NCI-H69 (cell line): ENCODE measurements at regions not wholly inside any gene's neighbourhood (a gene's known extent, or its start where the extent isn't known, plus 50 kb on each side); places are given as distances from the start of the nearest gene placed in this dataset.
"Not testable (repeated sequence)": the region's sequence is repeated elsewhere in the genome, so short reads cannot be mapped to it uniquely, and the experiment has no call there.

Experiments
- DNase-seq: peaks from one replicate; lab custom pipeline; 2025; lab: John Stamatoyannopoulos, UW

DNA sequence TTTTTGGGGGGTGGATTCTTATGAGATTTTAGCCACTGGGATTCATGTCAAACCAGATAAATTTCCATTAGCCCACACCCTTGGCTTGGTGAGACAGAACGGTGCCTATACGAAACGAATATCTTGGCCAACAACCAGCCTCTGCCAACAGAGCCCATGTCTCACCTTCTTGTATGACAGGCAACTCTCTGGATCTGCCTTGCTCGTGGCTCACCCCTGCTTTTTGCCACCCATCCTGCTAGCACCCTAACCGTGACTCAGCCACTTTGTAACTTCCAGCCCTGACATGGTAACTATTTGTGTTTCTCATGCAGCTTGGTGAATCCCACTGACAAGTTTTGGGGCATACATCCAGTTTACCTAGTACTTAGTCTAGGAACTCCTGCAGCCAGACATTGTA, 457.0 kb downstream of the SPATA31D1 start:
- DNase-seq: no peak

DNA sequence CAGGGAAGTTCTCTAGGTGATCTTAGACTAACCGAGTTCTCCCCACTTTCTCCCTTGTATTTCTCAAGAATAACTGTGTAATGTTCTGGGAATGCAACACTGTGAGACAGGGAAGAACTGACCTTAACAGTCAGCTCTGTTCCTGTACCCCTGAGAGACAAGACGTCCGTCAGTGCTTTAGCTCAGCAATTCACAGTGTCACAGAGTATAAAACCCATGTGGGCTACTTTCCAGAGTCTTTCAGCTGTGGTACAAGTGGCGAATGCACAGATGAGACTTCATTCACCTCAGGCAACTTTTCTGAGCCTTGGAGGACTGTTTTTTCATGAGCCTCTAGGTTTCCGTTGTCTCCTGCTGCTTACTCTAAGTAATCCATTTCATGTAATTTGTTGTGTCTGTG, 458.8 kb downstream of the SPATA31D1 start:
- DNase-seq: no peak

DNA sequence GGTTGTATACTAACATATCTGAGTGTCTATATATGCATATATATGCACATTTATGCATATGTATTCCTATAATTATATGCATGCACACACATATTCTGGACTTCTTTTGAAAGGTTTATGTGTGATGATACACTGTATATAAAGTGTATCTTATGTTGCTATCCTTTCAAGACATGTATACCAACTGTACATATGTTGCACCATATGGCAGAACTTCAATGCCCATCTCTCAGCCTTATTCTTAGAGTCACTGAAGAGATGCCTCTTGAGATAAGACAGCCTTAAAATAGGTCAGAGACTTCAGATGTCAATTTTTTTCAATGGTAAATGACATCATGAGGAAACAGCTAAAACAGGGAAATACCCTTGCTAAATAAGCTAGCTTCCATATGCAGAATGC, 461.4 kb downstream of the SPATA31D1 start:
- no peak for DNase-seq

DNA sequence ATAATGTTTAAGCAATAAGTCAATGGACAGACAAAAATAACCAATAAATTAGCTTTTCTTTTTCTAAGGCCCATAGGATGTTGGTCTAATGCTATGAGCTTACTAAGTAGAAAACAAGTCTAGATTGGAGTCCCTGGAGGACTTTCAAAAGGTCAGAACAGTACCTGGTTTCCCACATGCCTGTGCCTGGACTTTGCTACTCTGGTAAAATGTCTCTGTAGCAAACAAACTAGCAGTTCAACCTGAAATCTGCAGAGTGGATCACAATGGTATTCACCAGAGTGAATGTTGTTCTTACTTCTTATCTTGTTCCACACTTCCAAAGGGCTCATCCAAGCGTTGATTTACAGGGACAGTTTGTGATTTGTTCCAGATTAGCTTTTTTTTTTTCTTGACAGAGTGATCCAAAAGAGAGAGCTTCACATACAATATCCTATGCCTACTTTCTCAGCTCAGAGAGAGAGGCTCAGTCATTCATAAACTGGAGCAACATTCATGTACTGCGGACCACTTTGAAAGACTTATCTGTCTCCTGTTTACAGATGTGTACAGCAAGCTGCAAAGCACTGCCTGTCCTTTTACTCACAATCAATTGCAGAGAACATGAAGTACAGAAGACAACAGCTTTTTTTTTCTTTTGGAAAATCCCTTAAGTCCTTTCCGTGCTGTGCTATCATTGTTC, 466.1 kb downstream of the SPATA31D1 start:
- peak; percentile 20 for DNase-seq

DNA sequence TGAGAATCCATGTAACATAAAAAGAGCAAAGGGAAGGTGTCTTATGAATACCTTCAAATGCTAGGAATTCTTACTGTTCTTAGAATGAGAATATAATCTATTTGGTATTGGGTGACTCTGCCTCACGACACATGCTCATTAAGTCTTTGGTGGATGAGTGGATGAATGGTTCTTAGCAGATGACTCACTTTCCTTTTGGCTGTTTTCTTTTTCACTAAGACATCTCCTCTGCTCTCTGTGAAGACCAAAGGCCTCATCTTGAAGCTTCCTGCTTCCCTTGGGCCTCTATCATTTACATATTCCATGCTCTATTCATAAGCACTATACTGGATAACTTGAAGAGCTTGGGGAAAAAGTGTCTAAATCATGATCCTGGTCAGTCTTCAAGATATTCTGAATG, 468.1 kb downstream of the SPATA31D1 start:
- peak; percentile 15 for DNase-seq

DNA sequence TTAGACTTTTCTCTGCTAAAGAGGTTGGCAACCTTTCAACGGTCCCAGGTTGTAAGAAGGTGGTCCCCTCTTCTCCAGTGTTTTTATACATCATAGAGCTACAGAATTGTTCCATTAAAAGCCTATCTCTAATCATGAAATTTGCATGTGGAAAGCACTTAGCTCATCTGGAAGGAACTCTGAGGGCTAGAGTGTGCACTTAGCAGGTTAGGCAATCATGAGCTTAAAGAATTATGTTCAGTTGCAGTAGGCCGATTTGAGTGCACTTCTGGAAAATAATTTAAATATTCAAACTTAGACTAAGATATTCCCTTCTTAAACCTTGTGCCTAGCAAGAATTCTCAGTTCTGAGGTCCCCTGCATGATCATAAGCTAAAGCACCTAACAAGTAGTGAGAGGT, 468.7 kb downstream of the SPATA31D1 start:
- DNase-seq: no peak

DNA sequence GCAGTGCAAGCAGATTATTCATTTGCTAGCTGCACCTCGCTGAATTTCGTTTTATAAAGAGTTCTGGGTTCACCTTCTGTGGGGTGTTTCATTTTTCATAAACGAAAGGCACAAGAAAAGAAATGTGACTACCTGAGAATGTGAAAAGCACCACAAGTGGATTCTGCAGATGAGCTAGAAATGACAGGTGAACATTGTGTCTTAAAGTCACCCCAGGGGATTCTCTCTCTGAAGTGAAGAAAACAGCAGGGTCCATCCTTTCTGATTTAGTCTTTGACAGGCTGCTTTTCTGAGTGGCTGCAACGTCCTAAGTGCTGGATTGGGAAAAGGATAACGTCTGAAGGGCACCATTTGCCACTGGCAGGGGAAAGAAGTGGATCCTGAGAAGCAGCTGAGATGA, 469.3 kb downstream of the SPATA31D1 start:
- DNase-seq: peak; percentile 68

DNA sequence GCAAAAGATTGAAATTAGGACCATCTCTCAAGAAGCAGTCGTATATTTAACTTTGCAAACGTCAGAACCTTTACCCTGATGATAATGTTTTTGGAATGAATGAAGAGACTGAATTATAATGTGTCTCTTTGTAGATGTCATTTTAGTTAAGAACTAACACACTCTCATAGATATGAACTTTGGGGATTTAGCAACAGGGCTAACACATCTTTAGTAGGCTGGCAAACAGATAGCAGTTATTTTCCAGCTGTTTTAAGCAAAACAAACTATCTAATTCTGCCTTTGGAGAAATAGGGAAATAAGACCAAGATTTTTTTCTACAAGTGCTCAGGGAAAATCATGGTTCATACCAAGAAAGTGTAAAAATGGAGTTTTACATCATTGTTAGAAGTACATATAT, 469.7 kb downstream of the SPATA31D1 start:
- no peak for DNase-seq

DNA sequence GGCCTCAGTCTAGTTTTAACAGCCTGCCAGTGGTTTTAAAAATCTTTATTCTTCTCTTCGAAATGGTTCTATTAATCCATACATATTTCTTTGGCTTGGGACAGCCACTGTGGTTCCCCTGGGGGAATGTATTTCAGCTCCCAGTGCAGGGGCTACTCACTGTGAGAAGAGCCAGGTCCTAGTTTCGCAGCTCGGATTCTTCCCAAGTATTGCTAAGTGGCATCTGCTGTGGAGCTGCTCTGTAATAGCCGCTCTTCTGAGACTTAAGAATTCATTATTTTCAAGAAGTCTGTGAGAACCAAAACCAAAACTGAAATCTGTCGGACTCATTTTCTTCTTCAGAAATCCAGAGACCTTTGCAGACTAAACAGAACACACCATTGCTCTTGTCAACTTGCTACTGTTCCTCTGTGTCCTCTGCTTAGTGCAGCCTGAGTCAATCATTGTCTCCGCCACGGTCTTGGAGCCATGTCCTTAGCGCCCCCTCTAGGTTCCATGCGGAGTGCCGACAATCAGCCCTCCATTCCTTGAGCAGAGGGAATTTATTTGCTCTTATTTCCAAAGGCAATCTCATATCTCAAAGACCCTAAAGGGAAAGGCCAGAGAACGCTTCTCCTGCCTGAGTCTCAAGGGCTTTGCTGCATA, 478.2 kb downstream of the SPATA31D1 start:
- peak; percentile 46 for DNase-seq

DNA sequence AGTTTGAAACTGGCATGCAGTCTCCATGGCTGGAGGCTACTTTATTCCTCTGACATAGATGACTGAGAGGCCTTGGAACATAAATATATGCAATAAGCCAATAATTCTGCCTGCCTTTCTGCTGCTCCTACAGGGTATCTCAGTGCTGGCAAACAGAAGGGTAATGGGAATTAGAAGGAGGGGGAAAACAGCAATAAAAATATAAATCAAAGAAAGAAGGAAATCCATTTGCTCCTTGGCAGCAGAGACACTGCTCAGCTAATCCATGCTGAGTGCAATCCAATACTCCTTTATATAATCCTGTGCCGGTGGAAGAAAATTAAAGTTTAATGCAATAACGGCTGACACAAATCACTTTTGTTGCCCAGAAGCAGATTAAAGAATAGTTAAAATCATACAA, 478.9 kb downstream of the SPATA31D1 start:
- DNase-seq: peak; percentile 9

DNA sequence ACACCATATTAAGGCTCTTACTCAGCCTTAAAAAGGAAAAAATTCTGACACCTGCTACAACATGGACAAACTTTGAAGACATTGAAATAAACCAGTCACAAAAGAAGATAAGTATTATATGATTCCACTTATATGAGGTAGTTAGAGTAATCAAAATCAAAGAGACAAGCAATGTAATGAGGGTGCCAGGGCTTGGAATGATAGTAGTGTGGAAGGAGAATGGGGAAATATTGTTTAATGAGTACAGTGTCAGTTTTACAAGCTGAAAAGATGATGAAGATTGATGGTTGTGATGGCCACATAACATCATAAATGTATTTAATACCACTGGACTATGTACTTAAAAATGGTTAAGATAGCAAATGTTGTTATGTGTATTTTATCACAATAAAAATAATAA, 485.7 kb downstream of the SPATA31D1 start:
- no peak for DNase-seq

DNA sequence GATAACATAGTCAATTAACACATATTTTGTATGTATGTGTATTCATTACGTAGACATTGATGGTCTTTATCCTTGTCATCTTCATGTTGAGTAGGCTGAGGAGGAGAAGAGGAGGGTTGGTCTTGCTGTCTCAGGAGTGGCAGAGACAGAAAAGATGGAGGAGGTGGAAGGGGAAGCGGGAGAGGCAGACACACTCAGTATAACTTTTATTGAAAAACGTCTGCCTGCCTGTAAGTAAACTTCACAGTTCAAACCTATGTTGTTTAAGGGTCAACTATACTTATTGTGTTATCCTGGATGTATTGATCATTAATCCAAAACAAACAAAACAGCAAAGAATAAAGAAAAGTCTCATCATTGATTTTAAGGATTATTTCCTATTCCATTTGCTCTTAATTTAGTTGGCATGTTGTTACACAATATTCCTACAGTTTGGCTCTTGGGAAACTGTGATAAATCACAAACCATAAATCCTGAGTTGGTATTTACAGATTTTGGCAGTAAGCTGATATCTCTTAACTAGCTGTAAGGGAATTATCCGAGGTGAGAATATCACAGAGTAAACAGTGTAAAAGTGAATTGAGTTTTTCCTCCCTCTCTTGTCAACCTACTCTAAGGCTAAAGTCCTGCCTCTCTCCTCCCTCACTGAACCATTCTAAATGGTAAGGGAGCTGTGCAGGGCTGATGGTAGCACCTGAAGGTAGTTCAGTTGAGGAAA, 487.2 kb downstream of the SPATA31D1 start:
- no peak for DNase-seq

DNA sequence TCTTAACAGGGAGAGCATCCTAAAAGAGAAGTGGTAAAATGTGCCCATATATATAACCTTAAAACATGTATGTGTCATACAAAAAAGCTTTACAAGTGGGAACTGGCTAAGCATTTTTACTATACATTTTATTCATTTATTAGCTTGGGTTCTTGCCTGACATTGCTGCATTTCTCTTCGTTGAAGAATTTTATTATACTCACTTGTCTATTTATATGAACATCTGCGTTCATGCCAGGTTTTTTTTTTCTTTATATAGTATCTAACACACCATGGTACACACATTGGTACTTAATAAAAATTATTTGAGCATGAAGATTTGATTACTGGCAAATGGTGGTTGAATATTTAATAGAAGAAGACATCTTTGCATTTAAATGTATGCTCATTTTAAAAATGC, 492.3 kb downstream of the SPATA31D1 start:
- no peak for DNase-seq

DNA sequence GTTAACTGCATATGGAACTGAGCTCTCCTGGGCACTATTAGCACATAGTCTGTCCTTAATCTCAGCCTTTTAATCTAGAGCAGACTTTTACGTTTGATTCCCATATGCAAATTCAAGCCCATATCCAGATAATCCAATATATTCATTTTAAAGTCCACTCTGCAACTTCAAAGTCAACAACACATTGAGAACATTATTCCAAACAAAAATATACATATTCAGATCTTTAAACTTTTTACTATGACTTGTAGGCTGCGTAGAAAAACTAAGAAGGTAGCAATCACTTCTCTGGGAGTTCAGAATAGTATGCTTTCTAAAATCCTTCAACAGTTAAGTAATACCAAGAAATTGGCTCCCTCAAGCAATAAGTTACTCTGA, 499.4 kb downstream of the SPATA31D1 start:
- DNase-seq: peak; percentile 30

DNA sequence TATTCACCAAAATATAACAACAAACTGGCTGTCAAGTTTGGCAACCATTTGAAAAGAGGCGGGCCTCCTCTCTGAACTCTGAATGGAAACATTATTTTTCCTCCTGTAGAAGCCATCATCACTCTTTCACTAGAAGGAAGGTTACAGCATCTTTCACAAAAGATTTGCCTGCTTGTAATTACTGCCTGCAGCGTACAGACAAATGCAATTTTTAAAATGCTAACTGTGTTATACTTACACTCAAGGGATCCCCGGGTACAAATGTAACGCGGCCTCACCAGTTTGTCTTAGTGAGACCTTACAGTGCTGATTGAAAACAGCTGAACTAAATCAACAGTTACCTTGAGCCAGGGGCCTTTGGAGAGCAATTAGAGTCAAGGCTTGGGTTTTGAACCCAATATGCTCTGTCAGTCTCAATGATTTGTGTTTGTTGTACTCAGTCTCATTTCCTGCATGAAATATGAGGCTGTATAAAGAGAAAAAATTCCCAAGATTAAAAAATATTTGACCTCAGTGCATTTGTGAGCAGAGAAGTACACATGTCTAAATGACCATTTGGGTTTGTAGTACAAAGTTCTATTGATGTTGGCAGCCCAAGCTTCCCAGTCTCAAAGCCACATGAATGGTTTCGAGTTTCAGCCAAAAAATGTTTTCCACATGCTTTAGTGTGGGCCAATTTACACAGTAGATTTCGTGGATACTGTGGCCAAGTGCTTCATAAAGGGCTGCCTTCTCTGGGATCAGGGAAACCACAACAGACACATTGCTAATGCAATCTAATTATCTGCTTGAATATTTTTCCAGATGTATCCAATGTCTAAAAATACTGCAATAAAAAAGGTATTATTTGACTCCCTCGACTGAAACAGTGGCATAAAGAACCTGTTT, 500.0 kb downstream of the SPATA31D1 start:
- peak; percentile 99 for DNase-seq

DNA sequence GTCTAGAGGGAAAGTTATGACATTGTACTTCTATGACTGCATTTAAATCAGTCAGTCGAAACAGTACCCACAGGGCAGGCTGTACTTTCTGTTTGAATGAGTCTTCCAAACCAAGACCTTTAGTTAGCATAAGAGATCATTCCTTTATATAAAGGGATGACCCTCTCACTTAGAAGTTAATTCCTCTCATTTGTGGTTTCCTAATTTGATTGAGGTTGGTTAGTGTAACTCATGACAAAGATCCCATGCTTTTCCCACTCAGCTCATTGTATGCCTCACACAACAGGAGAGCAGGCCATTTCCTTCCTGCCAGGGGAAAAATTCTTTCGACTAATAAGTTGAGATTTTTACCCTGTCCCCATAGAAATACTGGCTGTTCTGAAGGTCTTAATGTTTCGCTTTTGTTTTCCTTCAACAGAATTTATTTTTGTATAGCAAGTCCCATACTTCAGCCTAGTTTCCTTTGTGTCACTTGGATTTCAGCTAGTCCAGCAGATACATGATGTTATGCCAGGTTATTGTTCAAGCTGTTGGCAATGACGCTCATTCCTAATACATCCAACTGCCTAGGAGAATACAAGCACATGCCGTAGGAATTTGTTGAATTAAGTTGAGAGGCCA, 500.7 kb downstream of the SPATA31D1 start:
- peak; percentile 66 for DNase-seq

DNA sequence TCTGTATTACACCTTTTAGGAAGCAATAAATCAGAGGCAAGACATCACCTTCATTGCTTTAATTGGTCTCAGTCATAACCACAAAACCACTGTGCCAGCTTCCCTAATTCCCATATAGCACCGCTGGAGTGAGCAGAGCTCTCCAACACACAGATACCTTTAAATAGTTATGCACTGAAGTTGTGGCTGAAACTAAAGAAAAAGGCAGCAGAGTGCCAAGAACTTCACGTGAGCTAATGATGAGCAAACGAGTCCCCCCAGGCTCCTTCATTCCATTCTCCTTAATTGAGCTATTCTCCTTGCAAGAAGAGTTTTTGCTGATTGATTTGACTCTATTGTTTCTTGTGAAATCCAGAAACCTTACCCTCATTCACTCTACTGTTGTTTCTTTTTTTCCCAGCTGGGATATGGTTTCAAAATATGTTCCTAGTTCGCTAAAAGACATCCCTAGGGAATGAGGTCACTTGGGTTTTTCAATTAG, 501.5 kb downstream of the SPATA31D1 start:
- peak; percentile 81 for DNase-seq

DNA sequence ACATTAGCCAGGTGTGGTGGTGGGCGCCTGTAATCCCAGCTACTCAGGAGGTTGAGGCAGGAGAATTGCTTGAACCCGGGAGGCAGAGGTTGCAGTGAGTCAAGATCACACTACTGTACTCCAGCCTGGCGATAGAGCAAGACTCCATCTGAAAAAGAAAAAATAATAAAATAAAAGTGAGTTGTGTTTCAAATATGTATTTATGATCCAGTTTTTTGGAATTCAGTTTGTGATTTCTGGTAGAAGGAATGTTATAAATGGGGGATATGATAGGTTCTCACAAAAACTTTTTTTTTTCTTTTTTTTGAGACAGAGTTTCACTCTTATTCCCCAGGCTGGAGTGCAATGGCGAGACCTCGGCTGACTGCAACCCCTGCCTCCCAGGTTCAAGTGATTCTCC, 502.2 kb downstream of the SPATA31D1 start:
- DNase-seq: not testable (repeated sequence)

DNA sequence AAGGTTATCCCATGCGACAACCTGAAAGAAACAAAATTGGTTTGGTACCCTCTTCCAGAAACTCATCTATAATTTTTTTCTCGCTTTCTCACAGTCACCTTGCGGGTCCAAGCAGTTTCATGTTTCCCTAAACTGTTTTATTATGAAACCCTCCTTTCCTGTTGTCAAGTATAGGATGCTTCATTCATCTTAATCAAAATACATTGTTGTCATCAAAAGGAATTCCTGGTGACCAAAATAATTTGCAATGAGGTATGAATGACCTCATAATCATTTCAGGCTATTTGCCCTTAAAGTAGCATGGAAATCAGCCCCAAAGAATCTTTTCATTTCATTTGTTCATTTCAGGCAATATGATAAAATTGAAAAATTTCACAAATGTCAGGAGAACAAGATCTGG, 503.0 kb downstream of the SPATA31D1 start:
- DNase-seq: no peak

DNA sequence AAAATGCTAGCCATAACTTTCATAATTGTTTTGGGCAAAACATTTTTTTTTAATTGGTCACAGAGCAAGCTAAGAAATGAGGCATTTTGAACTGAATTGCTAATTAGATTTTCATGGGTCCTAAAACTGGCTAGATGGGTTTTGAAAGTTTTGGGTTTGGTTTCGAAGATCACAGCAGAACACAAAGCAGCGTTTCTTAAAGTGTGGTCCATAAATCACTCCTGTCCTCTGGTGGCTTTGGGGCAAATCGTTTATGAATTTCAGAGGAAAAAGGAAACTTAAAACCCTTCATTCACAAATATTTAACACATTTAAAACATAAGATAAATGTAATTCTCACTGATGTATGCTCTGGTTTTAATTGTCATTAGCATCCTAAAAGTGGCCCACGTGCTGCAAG, 503.7 kb downstream of the SPATA31D1 start:
- no peak for DNase-seq

DNA sequence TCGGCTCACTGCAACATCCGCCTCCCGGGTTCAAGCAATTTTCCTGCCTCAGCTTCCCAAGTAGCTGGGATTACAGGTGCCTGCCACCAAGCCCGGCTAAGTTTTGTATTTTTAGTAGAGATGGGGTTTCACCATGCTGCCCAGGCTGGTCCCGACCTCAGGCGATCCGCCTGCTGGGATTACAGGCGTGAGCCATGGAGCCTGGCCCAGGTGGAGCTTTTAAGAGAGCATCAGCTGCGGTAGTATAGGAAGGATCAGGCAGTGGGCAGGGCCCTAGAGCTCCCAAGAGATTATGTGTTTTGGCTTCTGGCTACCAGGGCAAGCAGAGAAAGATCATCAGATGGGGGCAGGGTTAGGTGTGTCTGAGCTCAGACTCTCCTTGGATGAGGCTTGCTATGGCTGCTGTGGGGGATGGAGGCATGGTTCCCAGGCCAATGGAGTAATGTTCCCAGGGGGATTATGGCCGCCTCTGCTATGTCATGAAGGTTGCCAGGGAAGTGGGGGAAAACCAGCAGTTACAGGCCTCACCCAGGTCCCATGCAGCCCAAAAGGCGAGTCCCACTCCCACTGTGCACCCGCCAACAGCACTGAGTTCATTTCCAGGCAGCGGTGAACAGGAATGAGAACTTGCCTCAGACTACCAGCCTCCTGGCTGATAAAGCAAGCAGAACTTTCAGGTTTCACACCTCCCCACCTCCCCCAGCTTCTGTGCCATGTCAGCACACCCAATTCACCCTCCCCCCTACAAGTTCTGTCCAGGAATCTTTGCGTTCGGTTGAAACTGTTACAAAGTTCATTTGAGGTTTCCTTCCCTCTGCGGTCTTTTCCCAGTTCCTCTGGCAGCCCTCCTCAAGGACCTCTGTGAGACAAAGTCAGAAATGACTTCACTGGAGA, 507.6 kb downstream of the SPATA31D1 start:
- peak; percentile 17 for DNase-seq
